Liver (tissue), 8 donors: ENCODE measurements at regions not wholly inside any gene's neighbourhood (a gene's known extent, or its start where the extent isn't known, plus 50 kb on each side); places are given as distances from the start of the nearest gene placed in this dataset.

Source experiments
- DNase-seq: peaks from one replicate; pipeline ENCODE4 v3.0.0-alpha.2; 2017; ENCODE audit warnings: low spot score
- H3K27ac ChIP-seq, 2 donors: one replicate each; pipeline ENCODE4 v1.7.0; 2013; ENCODE audit warnings: inconsistent platforms in 2 of 2, low read length in 2 of 2, control low read depth in 1 of 2, low read depth in 1 of 2, mild to moderate bottlenecking in 1 of 2
- H3K27me3 ChIP-seq, 4 donors: one replicate each; pipeline versions ENCODE4 v1.6.1 to v1.7.0; 2013; ENCODE audit warnings: low read length in 3 of 4, inconsistent platforms in 1 of 4, mild to moderate bottlenecking in 1 of 4, moderate library complexity in 1 of 4; ENCODE audit not compliant: control insufficient read depth in 4 of 4, insufficient read depth in 4 of 4
- H3K36me3 ChIP-seq, 4 donors: one replicate each; pipeline versions ENCODE4 v1.6.1 to v1.7.0; 2013; ENCODE audit warnings: low read length in 3 of 4, mild to moderate bottlenecking in 3 of 4, low read depth in 1 of 4, moderate library complexity in 1 of 4; ENCODE audit not compliant: control insufficient read depth in 4 of 4, insufficient read depth in 3 of 4
- H3K4me1 ChIP-seq, 4 donors: one replicate each; pipeline versions ENCODE4 v1.6.1 to v1.7.0; 2013; ENCODE audit warnings: low read length in 3 of 4, mild to moderate bottlenecking in 3 of 4, moderate library complexity in 1 of 4; ENCODE audit not compliant: control insufficient read depth in 4 of 4, insufficient read depth in 4 of 4
- H3K4me3 ChIP-seq, 3 donors: one replicate each; pipeline versions ENCODE4 v1.6.1 to v1.7.0; 2013; ENCODE audit warnings: low read length in 3 of 3, control low read depth in 1 of 3, low read depth in 1 of 3, mild to moderate bottlenecking in 1 of 3
- H3K9ac ChIP-seq, 2 donors: one replicate each; pipeline ENCODE4 v1.7.0; 2013; ENCODE audit warnings: low read length in 2 of 2, mild to moderate bottlenecking in 2 of 2, moderate library complexity in 2 of 2, control low read depth in 1 of 2, low read depth in 1 of 2
- H3K9me3 ChIP-seq, 4 donors: one replicate each; pipeline versions ENCODE4 v1.6.1 to v1.7.0; 2013; ENCODE audit warnings: low read length in 3 of 4; ENCODE audit not compliant: control insufficient read depth in 4 of 4
- ATF3 ChIP-seq: IDR thresholded peaks from 2 replicates; pipeline ENCODE4 v1.6.1; 2016; ENCODE audit warnings: antibody characterized with exemption
- EGR1 ChIP-seq, 2 donors: IDR thresholded peaks; 2 replicates each; pipeline ENCODE4 v1.6.1; 2016 to 2018; ENCODE audit warnings: antibody characterized with exemption in 2 of 2, low read depth in 2 of 2
- FOXA1 ChIP-seq: IDR thresholded peaks from 2 replicates; pipeline ENCODE4 v1.6.1; 2016; ENCODE audit warnings: antibody characterized with exemption
- FOXA2 ChIP-seq: IDR thresholded peaks from 2 replicates; pipeline ENCODE4 v1.6.1; 2016; ENCODE audit warnings: antibody characterized with exemption
- GABPA ChIP-seq, 2 donors: IDR thresholded peaks in 1 of 2; conservative IDR thresholded peaks in 1 of 2; 2 replicates each; pipeline ENCODE4 v1.6.1; 2016; ENCODE audit warnings: antibody characterized with exemption in 2 of 2, mild to moderate bottlenecking in 1 of 2, moderate library complexity in 1 of 2
- HNF4A ChIP-seq, 2 donors: conservative IDR thresholded peaks; 2 replicates each; pipeline ENCODE4 v1.6.1; 2016; ENCODE audit warnings: antibody characterized with exemption in 2 of 2, mild to moderate bottlenecking in 2 of 2
- HNF4G ChIP-seq: IDR thresholded peaks from 2 replicates; pipeline ENCODE4 v1.6.1; 2016; ENCODE audit warnings: antibody characterized with exemption
- JUND ChIP-seq, 2 donors: IDR thresholded peaks; 2 replicates each; pipeline ENCODE4 v1.6.1; 2016; ENCODE audit warnings: antibody characterized with exemption in 2 of 2
- MAX ChIP-seq: IDR thresholded peaks from 2 replicates; pipeline ENCODE4 v1.6.1; 2016; ENCODE audit warnings: antibody characterized with exemption
- NR2F2 ChIP-seq: IDR thresholded peaks from 2 replicates; pipeline ENCODE4 v1.6.1; 2016; ENCODE audit warnings: antibody characterized with exemption
- RAD21 ChIP-seq, 2 donors: IDR thresholded peaks; 2 replicates each; pipeline ENCODE4 v1.6.1; 2016; ENCODE audit warnings: antibody characterized with exemption in 2 of 2, mild to moderate bottlenecking in 2 of 2
- REST ChIP-seq: IDR thresholded peaks from 2 replicates; pipeline ENCODE4 v1.6.1; 2016; ENCODE audit warnings: antibody characterized with exemption, mild to moderate bottlenecking
- RXRA ChIP-seq, 2 donors: IDR thresholded peaks; 2 replicates each; pipeline ENCODE4 v1.6.1; 2017 to 2018; ENCODE audit warnings: antibody characterized with exemption in 2 of 2, mild to moderate bottlenecking in 1 of 2
- SP1 ChIP-seq: IDR thresholded peaks from 2 replicates; pipeline ENCODE4 v1.6.1; 2018; ENCODE audit warnings: antibody characterized with exemption, mild to moderate bottlenecking
- TAF1 ChIP-seq: conservative IDR thresholded peaks from 2 replicates; pipeline ENCODE4 v1.6.1; 2016; ENCODE audit warnings: antibody characterized with exemption, mild to moderate bottlenecking
- YY1 ChIP-seq: IDR thresholded peaks from 2 replicates; pipeline ENCODE4 v1.6.1; 2016; ENCODE audit warnings: antibody characterized with exemption, mild to moderate bottlenecking
- WGBS: extraction: QIAGEN DNeasy Blood & Tissue Kit; methylation state at CpG from one replicate; pipeline ENCODE4 v1.1.7; 2013; 5-methylcytosine and 5-hydroxymethylcytosine counted together
- TF ChIP-seq, protein P1 (sequence below): IDR thresholded peaks from 2 replicates; pipeline ENCODE4 v1.6.1; 2016; ENCODE audit warnings: antibody characterized with exemption
- TF ChIP-seq, protein P2 (sequence below): fragments of 150-350 bp; IDR thresholded peaks from 2 replicates; pipeline ENCODE4 v1.5.1; 2017; ENCODE audit warnings: improper control_type of control experiment, low read depth, low read length; ENCODE audit not compliant: missing input control
- donor health status: healthy.
- donor health status: healthy.
- donor health status: healthy.
- donor health status: healthy.
- donor health status: healthy.

- Histone ChIP-seq H3K36me3 (no peaks in the 10 kb centered on the region), H3K27me3 (no peaks in the 10 kb centered on the region), H3K4me1 (peaks cover 2 to 24% (median 22%) of the 10 kb centered on the region in 4 donors), H3K27ac (no peak overlapping the region), H3K9me3 (no peaks in the 10 kb centered on the region), H3K9ac (no peak overlapping the region), H3K4me3 (no peak overlapping the region)
- TF ChIP-seq HNF4A (conservative IDR thresholded peaks at IDR 0.05) (no peak), ATF3 (no peak), JUND (IDR thresholded peaks at IDR 0.05) (no peak), FOXA1 (no peak), FOXA2 (no peak), TAF1 (no peak), NR2F2 (no peak), EGR1 (IDR thresholded peaks at IDR 0.05; ENCODE audit: low read depth in 2 of 2) (no peak), RXRA (IDR thresholded peaks at IDR 0.05) (no peak), HNF4G (no peak), MAX (no peak), GABPA (IDR thresholded peaks at IDR 0.05 in 1 of 2, conservative IDR thresholded peaks at IDR 0.05 in 1 of 2) (no peak), REST (no peak), RAD21 (IDR thresholded peaks at IDR 0.05) (no peak)
- TF ChIP-seq, protein P1, sequence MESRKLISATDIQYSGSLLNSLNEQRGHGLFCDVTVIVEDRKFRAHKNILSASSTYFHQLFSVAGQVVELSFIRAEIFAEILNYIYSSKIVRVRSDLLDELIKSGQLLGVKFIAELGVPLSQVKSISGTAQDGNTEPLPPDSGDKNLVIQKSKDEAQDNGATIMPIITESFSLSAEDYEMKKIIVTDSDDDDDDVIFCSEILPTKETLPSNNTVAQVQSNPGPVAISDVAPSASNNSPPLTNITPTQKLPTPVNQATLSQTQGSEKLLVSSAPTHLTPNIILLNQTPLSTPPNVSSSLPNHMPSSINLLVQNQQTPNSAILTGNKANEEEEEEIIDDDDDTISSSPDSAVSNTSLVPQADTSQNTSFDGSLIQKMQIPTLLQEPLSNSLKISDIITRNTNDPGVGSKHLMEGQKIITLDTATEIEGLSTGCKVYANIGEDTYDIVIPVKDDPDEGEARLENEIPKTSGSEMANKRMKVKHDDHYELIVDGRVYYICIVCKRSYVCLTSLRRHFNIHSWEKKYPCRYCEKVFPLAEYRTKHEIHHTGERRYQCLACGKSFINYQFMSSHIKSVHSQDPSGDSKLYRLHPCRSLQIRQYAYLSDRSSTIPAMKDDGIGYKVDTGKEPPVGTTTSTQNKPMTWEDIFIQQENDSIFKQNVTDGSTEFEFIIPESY: no peak
- DNase-seq: no peak
- 93% methylated on average over 4 of the region's 4 CpGs for WGBS
Observed at GRCh38 chr12:76277480-76277879, 70.7 kb downstream of the BBS10 start.

- H3K36me3 ChIP-seq: no peaks in the 10 kb centered on the region
- H3K9ac ChIP-seq: no peak overlapping the region
- 34% methylated on average over 4 of the region's 4 CpGs for WGBS
- no peak for DNase-seq
- no peak overlapping the region for H3K4me3 ChIP-seq
- no peaks in the 10 kb centered on the region for H3K27me3 ChIP-seq
- peaks cover 2 to 21% (median 18%) of the 10 kb centered on the region in 4 donors for H3K4me1 ChIP-seq
- peak overlapping the region; percentile 14 to 39 for H3K27ac ChIP-seq
- H3K9me3 ChIP-seq: no peaks in the 10 kb centered on the region
- TF ChIP-seq HNF4G: peak; percentile 88
- peak; percentile 66 for TF ChIP-seq FOXA1
- TF ChIP-seq, protein P2, sequence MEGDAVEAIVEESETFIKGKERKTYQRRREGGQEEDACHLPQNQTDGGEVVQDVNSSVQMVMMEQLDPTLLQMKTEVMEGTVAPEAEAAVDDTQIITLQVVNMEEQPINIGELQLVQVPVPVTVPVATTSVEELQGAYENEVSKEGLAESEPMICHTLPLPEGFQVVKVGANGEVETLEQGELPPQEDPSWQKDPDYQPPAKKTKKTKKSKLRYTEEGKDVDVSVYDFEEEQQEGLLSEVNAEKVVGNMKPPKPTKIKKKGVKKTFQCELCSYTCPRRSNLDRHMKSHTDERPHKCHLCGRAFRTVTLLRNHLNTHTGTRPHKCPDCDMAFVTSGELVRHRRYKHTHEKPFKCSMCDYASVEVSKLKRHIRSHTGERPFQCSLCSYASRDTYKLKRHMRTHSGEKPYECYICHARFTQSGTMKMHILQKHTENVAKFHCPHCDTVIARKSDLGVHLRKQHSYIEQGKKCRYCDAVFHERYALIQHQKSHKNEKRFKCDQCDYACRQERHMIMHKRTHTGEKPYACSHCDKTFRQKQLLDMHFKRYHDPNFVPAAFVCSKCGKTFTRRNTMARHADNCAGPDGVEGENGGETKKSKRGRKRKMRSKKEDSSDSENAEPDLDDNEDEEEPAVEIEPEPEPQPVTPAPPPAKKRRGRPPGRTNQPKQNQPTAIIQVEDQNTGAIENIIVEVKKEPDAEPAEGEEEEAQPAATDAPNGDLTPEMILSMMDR: no peak
- TF ChIP-seq REST: peak; percentile 77
- peak; percentile 53 for TF ChIP-seq FOXA2
- TF ChIP-seq GABPA (IDR thresholded peaks at IDR 0.05 in 1 of 2, conservative IDR thresholded peaks at IDR 0.05 in 1 of 2): peak in 1 of 2 donors; percentile 67
- TF ChIP-seq HNF4A (conservative IDR thresholded peaks at IDR 0.05): peak; percentile 98 to 100
- TF ChIP-seq MAX: peak; percentile 93
- TF ChIP-seq NR2F2: no peak
- TF ChIP-seq SP1: peak; percentile 90
- peak; percentile 96 for TF ChIP-seq YY1
- no peak for TF ChIP-seq ATF3
- TF ChIP-seq RXRA (IDR thresholded peaks at IDR 0.05): peak; percentile 90 to 99
- TF ChIP-seq JUND (IDR thresholded peaks at IDR 0.05): peak; percentile 36 to 90
- TF ChIP-seq EGR1 (IDR thresholded peaks at IDR 0.05; ENCODE audit: low read depth in 2 of 2): peak in 1 of 2 donors; percentile 55
Observed at GRCh38 chr12:76276499-76277151, 71.6 kb downstream of the BBS10 start.
